ENCODE measurements at regions not wholly inside any gene's neighbourhood (a gene's known extent, or its start where the extent isn't known, plus 50 kb on each side); places are given as distances from the start of the nearest gene placed in this dataset.

DNA sequence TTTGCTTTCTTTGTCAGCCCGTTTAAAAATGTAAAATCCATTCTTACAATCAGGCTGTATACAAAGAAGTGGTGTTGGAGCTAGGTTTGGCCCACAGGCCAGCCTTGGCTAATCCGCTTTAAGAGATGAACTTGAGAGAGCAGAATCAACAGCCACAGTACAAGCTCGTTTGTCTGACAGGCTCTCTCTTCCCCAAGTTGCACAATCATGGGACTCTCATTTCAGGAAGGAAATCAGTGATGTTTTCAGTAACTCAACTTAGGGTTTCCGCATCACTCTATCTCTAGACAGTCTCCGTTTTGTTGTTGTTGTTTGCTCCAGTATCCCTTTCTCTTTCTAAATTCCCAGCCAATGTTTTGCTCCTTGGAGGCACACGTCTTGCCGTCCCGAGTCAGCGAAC, 582.0 kb upstream of the MKI67 start:
- H2AFZ ChIP-seq (ENCODE audit: low read length): no peak overlapping the region
- no peak overlapping the region for H3K4me2 ChIP-seq (ENCODE audit: low read length)
- no peak for TF ChIP-seq EZH2 (IDR thresholded peaks at IDR 0.05; ENCODE audit: low read length, unreplicated experiment)
- TF ChIP-seq, protein P1, sequence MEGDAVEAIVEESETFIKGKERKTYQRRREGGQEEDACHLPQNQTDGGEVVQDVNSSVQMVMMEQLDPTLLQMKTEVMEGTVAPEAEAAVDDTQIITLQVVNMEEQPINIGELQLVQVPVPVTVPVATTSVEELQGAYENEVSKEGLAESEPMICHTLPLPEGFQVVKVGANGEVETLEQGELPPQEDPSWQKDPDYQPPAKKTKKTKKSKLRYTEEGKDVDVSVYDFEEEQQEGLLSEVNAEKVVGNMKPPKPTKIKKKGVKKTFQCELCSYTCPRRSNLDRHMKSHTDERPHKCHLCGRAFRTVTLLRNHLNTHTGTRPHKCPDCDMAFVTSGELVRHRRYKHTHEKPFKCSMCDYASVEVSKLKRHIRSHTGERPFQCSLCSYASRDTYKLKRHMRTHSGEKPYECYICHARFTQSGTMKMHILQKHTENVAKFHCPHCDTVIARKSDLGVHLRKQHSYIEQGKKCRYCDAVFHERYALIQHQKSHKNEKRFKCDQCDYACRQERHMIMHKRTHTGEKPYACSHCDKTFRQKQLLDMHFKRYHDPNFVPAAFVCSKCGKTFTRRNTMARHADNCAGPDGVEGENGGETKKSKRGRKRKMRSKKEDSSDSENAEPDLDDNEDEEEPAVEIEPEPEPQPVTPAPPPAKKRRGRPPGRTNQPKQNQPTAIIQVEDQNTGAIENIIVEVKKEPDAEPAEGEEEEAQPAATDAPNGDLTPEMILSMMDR (conservative IDR thresholded peaks at IDR 0.05; ENCODE audit: low read depth, low read length): no peak
- TF ChIP-seq EZH2phosphoT487 (IDR thresholded peaks at IDR 0.05; ENCODE audit: borderline replicate concordance, low read length): no peak
- no peaks in the 10 kb centered on the region for H3K9me2 ChIP-seq (replicated peaks; ENCODE audit: low read length)
- H4K20me1 ChIP-seq (ENCODE audit: low read length): no peaks in the 10 kb centered on the region
- intact Hi-C loops (cut with micrococcal nuclease): no loop called here
- no peak overlapping the region for H3K27ac ChIP-seq (ENCODE audit: low read length)
- no peaks in the 10 kb centered on the region for H3K27me3 ChIP-seq (ENCODE audit: low read length)
- H3K9ac ChIP-seq (ENCODE audit: low read length): no peak overlapping the region
- H3K36me3 ChIP-seq (ENCODE audit: low read depth, low read length): no peaks in the 10 kb centered on the region
- ChIA-PET POLR2A (ENCODE audit: unreplicated experiment) (no interaction called here), CTCF (no interaction called here)
- no TSS peak for BruUV-seq (replicated peaks)
- ATAC-seq (no peak), DNase-seq (no peak)
- no peaks in the 10 kb centered on the region for H3F3A ChIP-seq (ENCODE audit: low read length, unreplicated experiment)
- H3K4me1 ChIP-seq (ENCODE audit: insufficient read depth, low read length): no peaks in the 10 kb centered on the region
- H3K79me2 ChIP-seq (ENCODE audit: low read length): no peaks in the 10 kb centered on the region
- H3K4me3 ChIP-seq (ENCODE audit: low read length): no peak overlapping the region
- H3K9me3 ChIP-seq (ENCODE audit: low read length): no peaks in the 10 kb centered on the region

DNA sequence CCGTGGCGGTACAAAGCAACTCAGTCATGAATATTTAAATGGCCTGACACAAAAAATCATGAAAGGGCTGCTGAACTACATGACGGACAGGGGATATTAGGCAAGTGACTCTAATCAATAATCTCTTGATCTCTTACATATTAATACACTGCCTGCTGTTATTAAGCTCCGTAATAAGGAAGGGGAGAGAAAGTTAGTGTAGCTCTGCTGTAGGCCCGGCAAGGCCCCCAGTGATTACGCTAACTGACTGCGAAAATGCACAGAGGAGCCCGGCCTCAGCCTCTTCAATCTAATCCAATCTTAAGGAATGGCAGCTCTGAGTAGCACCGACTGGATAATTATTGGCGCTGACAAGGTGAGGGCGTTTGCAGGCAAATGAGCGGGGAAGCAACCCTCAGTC, 583.5 kb upstream of the MKI67 start:
- Histone ChIP-seq H3K36me3 (ENCODE audit: low read depth, low read length) (no peaks in the 10 kb centered on the region), H3K4me2 (ENCODE audit: low read length) (no peak overlapping the region), H3K9ac (ENCODE audit: low read length) (no peak overlapping the region), H3K27ac (ENCODE audit: low read length) (no peak overlapping the region), H4K20me1 (ENCODE audit: low read length) (no peaks in the 10 kb centered on the region), H3K27me3 (ENCODE audit: low read length) (no peaks in the 10 kb centered on the region), H3K9me2 (replicated peaks; ENCODE audit: low read length) (no peaks in the 10 kb centered on the region), H3K4me1 (ENCODE audit: insufficient read depth, low read length) (no peaks in the 10 kb centered on the region), H2AFZ (ENCODE audit: low read length) (no peak overlapping the region), H3K79me2 (ENCODE audit: low read length) (no peaks in the 10 kb centered on the region), H3F3A (ENCODE audit: low read length, unreplicated experiment) (no peaks in the 10 kb centered on the region), H3K4me3 (ENCODE audit: low read length) (no peak overlapping the region), H3K9me3 (ENCODE audit: low read length) (no peaks in the 10 kb centered on the region)
- TF ChIP-seq, protein P1 (conservative IDR thresholded peaks at IDR 0.05; ENCODE audit: low read depth, low read length): no peak
- no peak for TF ChIP-seq EZH2phosphoT487 (IDR thresholded peaks at IDR 0.05; ENCODE audit: borderline replicate concordance, low read length)
- TF ChIP-seq EZH2 (IDR thresholded peaks at IDR 0.05; ENCODE audit: low read length, unreplicated experiment): no peak
- DNase-seq (no peak), ATAC-seq (no peak)
- ChIA-PET CTCF (no interaction called here), POLR2A (ENCODE audit: unreplicated experiment) (no interaction called here)
- intact Hi-C loops (cut with micrococcal nuclease): no loop called here
- BruUV-seq (replicated peaks): no TSS peak

- Histone ChIP-seq H3K27me3 (ENCODE audit: low read length) (no peaks in the 10 kb centered on the region), H3K36me3 (ENCODE audit: low read depth, low read length) (no peaks in the 10 kb centered on the region), H3K9me2 (replicated peaks; ENCODE audit: low read length) (no peaks in the 10 kb centered on the region), H3K4me3 (ENCODE audit: low read length) (no peak overlapping the region), H3K4me1 (ENCODE audit: insufficient read depth, low read length) (no peaks in the 10 kb centered on the region), H3K9me3 (ENCODE audit: low read length) (no peaks in the 10 kb centered on the region), H3K27ac (ENCODE audit: low read length) (no peak overlapping the region), H2AFZ (ENCODE audit: low read length) (no peak overlapping the region), H3K4me2 (ENCODE audit: low read length) (no peak overlapping the region), H3K79me2 (ENCODE audit: low read length) (no peaks in the 10 kb centered on the region), H3K9ac (ENCODE audit: low read length) (no peak overlapping the region), H4K20me1 (ENCODE audit: low read length) (no peaks in the 10 kb centered on the region), H3F3A (ENCODE audit: low read length, unreplicated experiment) (no peaks in the 10 kb centered on the region)
- CTCF ChIA-PET: no interaction called here
- ATAC-seq (no peak), DNase-seq (no peak)
- POLR2A ChIA-PET (ENCODE audit: unreplicated experiment): no interaction called here
- no peak for TF ChIP-seq EZH2phosphoT487 (IDR thresholded peaks at IDR 0.05; ENCODE audit: borderline replicate concordance, low read length)
- TF ChIP-seq, protein P1 (conservative IDR thresholded peaks at IDR 0.05; ENCODE audit: low read depth, low read length): no peak
- TF ChIP-seq EZH2 (IDR thresholded peaks at IDR 0.05; ENCODE audit: low read length, unreplicated experiment): no peak
- intact Hi-C loops (cut with micrococcal nuclease): no loop called here
- no TSS peak for BruUV-seq (replicated peaks)
Measured at GRCh38 chr10:128710098-128710797, 584.0 kb upstream of the MKI67 start.

All from PC-3 (cell line).